ENCODE measurements at regions not wholly inside any gene's neighbourhood (a gene's known extent, or its start where the extent isn't known, plus 50 kb on each side); places are given as distances from the start of the nearest gene placed in this dataset.

DNA sequence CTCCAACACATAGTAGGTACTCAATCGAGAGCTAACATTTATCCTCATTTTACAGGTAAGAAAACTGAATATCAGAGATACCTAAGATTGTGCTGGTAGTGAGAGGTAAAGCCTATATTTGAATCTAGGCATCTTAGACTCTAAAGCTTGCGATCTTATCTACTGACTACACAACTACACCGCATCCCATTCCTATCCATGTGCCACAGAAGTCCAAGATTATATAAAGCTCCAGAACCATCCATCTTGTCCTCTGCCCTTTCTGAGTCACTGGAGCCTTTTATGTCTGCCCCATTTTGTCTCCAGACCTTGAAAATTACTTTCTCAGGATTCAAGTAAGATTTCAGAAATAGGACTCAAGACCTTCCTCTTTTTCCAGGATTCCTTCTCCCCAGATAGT lies 84.4 kb downstream of the OR5AK2 start:
- 40% methylated on average over 3 of the region's 3 CpGs for WGBS (ENCODE audit: insufficient coverage, low coverage, low lambda C conversion rate, missing lambda C conversion rate)
- H3K4me1 ChIP-seq = no peaks in the 10 kb centered on the region
- TF ChIP-seq, protein P1, sequence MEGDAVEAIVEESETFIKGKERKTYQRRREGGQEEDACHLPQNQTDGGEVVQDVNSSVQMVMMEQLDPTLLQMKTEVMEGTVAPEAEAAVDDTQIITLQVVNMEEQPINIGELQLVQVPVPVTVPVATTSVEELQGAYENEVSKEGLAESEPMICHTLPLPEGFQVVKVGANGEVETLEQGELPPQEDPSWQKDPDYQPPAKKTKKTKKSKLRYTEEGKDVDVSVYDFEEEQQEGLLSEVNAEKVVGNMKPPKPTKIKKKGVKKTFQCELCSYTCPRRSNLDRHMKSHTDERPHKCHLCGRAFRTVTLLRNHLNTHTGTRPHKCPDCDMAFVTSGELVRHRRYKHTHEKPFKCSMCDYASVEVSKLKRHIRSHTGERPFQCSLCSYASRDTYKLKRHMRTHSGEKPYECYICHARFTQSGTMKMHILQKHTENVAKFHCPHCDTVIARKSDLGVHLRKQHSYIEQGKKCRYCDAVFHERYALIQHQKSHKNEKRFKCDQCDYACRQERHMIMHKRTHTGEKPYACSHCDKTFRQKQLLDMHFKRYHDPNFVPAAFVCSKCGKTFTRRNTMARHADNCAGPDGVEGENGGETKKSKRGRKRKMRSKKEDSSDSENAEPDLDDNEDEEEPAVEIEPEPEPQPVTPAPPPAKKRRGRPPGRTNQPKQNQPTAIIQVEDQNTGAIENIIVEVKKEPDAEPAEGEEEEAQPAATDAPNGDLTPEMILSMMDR (IDR thresholded peaks at IDR 0.05) = no peak
- TF ChIP-seq POLR2A (IDR thresholded peaks at IDR 0.05) = no peak

GRCh38 chr11:57081356-57081755 lies 92.6 kb downstream of the OR5AK2 start:
- Histone ChIP-seq H3K4me1 (no peaks in the 10 kb centered on the region), H3K27me3 (no peaks in the 10 kb centered on the region), H3K27ac (no peak overlapping the region), H3K9me3 (no peaks in the 10 kb centered on the region), H3K4me3 (no peak overlapping the region), H3K36me3 (no peaks in the 10 kb centered on the region)
- ATAC-seq (no peak), DNase-seq (no peak)
- intact Hi-C loops (cut with DNase I) = no loop called here
- no peak for TF ChIP-seq POLR2A (IDR thresholded peaks at IDR 0.05)
- TF ChIP-seq, protein P1 (IDR thresholded peaks at IDR 0.05) = no peak
- WGBS (ENCODE audit: insufficient coverage, low coverage, low lambda C conversion rate, missing lambda C conversion rate) = 67% methylated on average over 1 of the region's 1 CpG

More for the DNA sequence above, 84.4 kb downstream of the OR5AK2 start:
- Histone ChIP-seq H3K9me3 (no peaks in the 10 kb centered on the region), H3K4me3 (no peak overlapping the region), H3K27ac (peak overlapping the region in 1 of 3 donors; percentile 47), H3K36me3 (no peaks in the 10 kb centered on the region), H3K27me3 (no peaks in the 10 kb centered on the region)
- intact Hi-C loops (cut with DNase I) = no loop called here
- ATAC-seq (no peak), DNase-seq (no peak)

GRCh38 chr11:57082125-57082524 lies 93.4 kb downstream of the OR5AK2 start:
- H3K27ac ChIP-seq = no peak overlapping the region
- ATAC-seq (no peak), DNase-seq (no peak)
- H3K27me3 ChIP-seq = no peaks in the 10 kb centered on the region
- WGBS (ENCODE audit: insufficient coverage, low coverage, low lambda C conversion rate, missing lambda C conversion rate) = 38% methylated on average over 1 of the region's 1 CpG
- no peaks in the 10 kb centered on the region for H3K4me1 ChIP-seq
- H3K4me3 ChIP-seq = no peak overlapping the region
- H3K9me3 ChIP-seq = no peaks in the 10 kb centered on the region
- H3K36me3 ChIP-seq = no peaks in the 10 kb centered on the region
- intact Hi-C loops (cut with DNase I) = no loop called here
- TF ChIP-seq, protein P1 (IDR thresholded peaks at IDR 0.05) = no peak
- TF ChIP-seq POLR2A (IDR thresholded peaks at IDR 0.05) = no peak

GRCh38 chr11:57083641-57084385 lies 95.1 kb downstream of the OR5AK2 start:
- ATAC-seq (no peak), DNase-seq (no peak)
- Histone ChIP-seq H3K36me3 (no peaks in the 10 kb centered on the region), H3K9me3 (no peaks in the 10 kb centered on the region), H3K27me3 (no peaks in the 10 kb centered on the region), H3K27ac (no peak overlapping the region), H3K4me1 (no peaks in the 10 kb centered on the region), H3K4me3 (no peak overlapping the region)
- TF ChIP-seq, protein P1 (IDR thresholded peaks at IDR 0.05) = no peak
- TF ChIP-seq POLR2A (IDR thresholded peaks at IDR 0.05) = no peak
- intact Hi-C loops (cut with DNase I) = no loop called here
- 71% methylated on average over 2 of the region's 2 CpGs for WGBS (ENCODE audit: insufficient coverage, low coverage, low lambda C conversion rate, missing lambda C conversion rate)
